ENCODE measurements at regions not wholly inside any gene's neighbourhood (a gene's known extent, or its start where the extent isn't known, plus 50 kb on each side); places are given as distances from the start of the nearest gene placed in this dataset.

DNA sequence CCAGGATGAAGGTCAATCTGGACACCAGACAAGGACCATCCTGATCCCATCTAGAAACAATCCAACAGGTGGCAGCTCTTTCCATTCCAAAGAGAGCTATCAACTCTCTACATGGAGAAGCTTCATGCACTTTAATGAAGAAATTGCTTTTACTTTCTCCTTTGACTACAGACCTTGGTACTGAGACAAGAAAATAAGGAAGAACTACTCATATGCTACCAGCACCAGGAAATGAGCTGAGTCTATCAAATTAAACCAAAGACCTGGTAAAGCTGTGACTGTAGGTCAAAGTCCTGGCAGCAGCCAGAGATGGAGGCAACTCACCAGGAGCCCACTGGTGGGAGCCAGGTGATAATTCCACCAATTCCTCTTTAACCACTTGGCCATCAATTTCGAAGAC lies 64.3 kb upstream of the LRRC8B start:
- intact Hi-C loops (cut with DNase I): no loop called here
- 80 to 92% (median 90%) methylated on average over 1 of the region's 1 CpG for WGBS, 4 donors
- Histone ChIP-seq H3K27me3 (peaks cover 0 to 3% (median 0%) of the 10 kb centered on the region in 9 donors), H3K27ac (no peak overlapping the region), H3K4me3 (no peak overlapping the region), H3K4me1 (no peaks in the 10 kb centered on the region), H3K9me3 (no peaks in the 10 kb centered on the region), H3K36me3 (no peaks in the 10 kb centered on the region)
- TF ChIP-seq POLR2A (IDR thresholded peaks at IDR 0.05): no peak
- TF ChIP-seq, protein P1, sequence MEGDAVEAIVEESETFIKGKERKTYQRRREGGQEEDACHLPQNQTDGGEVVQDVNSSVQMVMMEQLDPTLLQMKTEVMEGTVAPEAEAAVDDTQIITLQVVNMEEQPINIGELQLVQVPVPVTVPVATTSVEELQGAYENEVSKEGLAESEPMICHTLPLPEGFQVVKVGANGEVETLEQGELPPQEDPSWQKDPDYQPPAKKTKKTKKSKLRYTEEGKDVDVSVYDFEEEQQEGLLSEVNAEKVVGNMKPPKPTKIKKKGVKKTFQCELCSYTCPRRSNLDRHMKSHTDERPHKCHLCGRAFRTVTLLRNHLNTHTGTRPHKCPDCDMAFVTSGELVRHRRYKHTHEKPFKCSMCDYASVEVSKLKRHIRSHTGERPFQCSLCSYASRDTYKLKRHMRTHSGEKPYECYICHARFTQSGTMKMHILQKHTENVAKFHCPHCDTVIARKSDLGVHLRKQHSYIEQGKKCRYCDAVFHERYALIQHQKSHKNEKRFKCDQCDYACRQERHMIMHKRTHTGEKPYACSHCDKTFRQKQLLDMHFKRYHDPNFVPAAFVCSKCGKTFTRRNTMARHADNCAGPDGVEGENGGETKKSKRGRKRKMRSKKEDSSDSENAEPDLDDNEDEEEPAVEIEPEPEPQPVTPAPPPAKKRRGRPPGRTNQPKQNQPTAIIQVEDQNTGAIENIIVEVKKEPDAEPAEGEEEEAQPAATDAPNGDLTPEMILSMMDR (IDR thresholded peaks at IDR 0.05): no peak
- DNase-seq: no peak
- ATAC-seq: no peak

DNA sequence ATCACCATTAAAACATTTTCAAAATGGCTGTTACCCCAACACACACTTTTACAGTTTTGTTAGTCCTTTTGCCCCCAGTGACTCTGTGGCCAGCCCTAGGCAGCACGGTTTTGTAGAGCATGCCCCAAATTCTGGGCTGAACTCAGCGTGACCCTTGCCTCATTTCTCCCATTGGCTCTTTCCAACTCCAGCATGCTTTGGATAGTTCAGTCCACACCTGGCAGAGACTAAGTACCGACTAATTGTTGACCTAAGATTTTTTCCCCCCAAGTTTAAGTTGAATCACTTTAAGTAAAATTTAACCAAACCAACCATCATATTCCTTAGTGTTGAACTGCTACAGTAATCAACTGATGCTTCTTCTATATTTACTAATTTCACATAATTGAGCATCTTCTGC lies 62.4 kb upstream of the LRRC8B start:
- Histone ChIP-seq H3K4me1 (peaks cover 0 to 18% (median 0%) of the 10 kb centered on the region in 12 donors), H3K36me3 (no peaks in the 10 kb centered on the region), H3K4me3 (no peak overlapping the region), H3K9me3 (no peaks in the 10 kb centered on the region), H3K27me3 (peaks cover 0 to 3% (median 0%) of the 10 kb centered on the region in 9 donors), H3K27ac (no peak overlapping the region)
- TF ChIP-seq, protein P1 (IDR thresholded peaks at IDR 0.05): no peak
- no peak for TF ChIP-seq POLR2A (IDR thresholded peaks at IDR 0.05)
- DNase-seq: no peak
- WGBS, 4 donors: 68 to 83% (median 72%) methylated on average over 3 of the region's 3 CpGs
- no peak for ATAC-seq
- intact Hi-C loops (cut with DNase I): no loop called here

DNA sequence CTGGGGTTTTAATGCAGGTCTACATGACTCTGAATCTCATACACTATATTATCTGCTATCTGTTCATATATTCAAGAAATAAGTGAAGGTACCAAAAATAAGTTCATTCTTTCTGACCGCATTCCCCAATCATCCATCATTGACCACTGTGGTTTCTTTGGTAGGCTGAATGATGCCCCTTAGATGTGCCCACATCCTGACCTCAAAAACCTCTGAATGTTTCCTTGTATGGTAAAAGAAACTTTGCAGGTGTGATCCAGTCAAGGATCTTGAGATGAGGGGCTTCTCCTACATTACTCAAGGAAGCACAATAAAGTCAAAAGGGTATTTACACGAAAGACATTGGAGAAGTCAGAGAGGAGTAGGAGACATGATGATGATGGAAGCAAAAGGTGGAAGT lies 60.6 kb upstream of the LRRC8B start:
- peaks cover 0 to 3% (median 0%) of the 10 kb centered on the region in 9 donors for H3K27me3 ChIP-seq
- H3K36me3 ChIP-seq: no peaks in the 10 kb centered on the region
- peaks cover 0 to 18% (median 0%) of the 10 kb centered on the region in 12 donors for H3K4me1 ChIP-seq
- H3K4me3 ChIP-seq: no peak overlapping the region
- no peak for ATAC-seq
- intact Hi-C loops (cut with DNase I): no loop called here
- no peak for TF ChIP-seq POLR2A (IDR thresholded peaks at IDR 0.05)
- TF ChIP-seq, protein P1 (IDR thresholded peaks at IDR 0.05): no peak
- H3K27ac ChIP-seq: no peak overlapping the region
- no peak for DNase-seq
- H3K9me3 ChIP-seq: no peaks in the 10 kb centered on the region
- WGBS, 4 donors: 45 to 56% (median 48%) methylated on average over 2 of the region's 2 CpGs

DNA sequence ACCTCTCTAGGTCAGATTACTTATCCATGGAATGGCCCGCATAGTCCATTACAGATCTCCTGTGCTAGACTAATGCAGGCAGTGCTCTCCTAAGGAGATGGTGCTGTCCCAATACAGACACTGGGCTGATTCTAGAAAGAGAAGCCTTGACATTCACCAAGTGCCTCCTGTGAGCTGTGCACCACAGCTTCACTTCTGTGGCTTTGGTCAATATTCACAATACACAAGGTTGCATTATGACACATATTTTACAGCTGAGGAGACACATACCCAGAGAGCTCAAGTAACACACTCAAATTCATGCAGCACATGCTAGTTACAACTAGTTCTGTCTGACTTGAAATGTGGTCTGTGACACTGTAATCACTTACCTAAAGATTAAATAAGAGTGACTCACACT lies 59.4 kb upstream of the LRRC8B start:
- DNase-seq (no peak), ATAC-seq (no peak)
- intact Hi-C loops (cut with DNase I): no loop called here
- WGBS, 4 donors: 87 to 97% (median 96%) methylated on average over 1 of the region's 1 CpG
- H3K27ac ChIP-seq: no peak overlapping the region
- peaks cover 0 to 18% (median 0%) of the 10 kb centered on the region in 12 donors for H3K4me1 ChIP-seq
- H3K36me3 ChIP-seq: no peaks in the 10 kb centered on the region
- H3K9me3 ChIP-seq: no peaks in the 10 kb centered on the region
- H3K27me3 ChIP-seq: peaks cover 0 to 3% (median 0%) of the 10 kb centered on the region in 9 donors
- H3K4me3 ChIP-seq: no peak overlapping the region
- no peak for TF ChIP-seq POLR2A (IDR thresholded peaks at IDR 0.05)
- TF ChIP-seq, protein P1 (IDR thresholded peaks at IDR 0.05): no peak

Data from heart left ventricle (tissue), 16 donors.